ENCODE measurements at regions not wholly inside any gene's neighbourhood (a gene's known extent, or its start where the extent isn't known, plus 50 kb on each side); places are given as distances from the start of the nearest gene placed in this dataset.
"Not testable (repeated sequence)": the region's sequence is repeated elsewhere in the genome, so short reads cannot be mapped to it uniquely, and the experiment has no call there.

- not testable (repeated sequence) for DNase-seq (ENCODE audit: low spot score)
These were observed 187.2 kb downstream of the LMLN start for GRCh38 chr3:198147213-198147612.

- DNase-seq (ENCODE audit: low spot score) = not testable (repeated sequence)
These were observed 188.0 kb downstream of the LMLN start for GRCh38 chr3:198147993-198148392.

- DNase-seq (ENCODE audit: low spot score) = not testable (repeated sequence)
These were observed 189.9 kb downstream of the LMLN start for GRCh38 chr3:198149904-198150303.

- DNase-seq (ENCODE audit: low spot score) = not testable (repeated sequence)
These were observed 191.8 kb downstream of the LMLN start for GRCh38 chr3:198151867-198152266.

- not testable (repeated sequence) for DNase-seq (ENCODE audit: low spot score)
These were observed 195.8 kb downstream of the LMLN start for GRCh38 chr3:198155771-198156170.

- DNase-seq (ENCODE audit: low spot score) = not testable (repeated sequence)
These were observed 197.3 kb downstream of the LMLN start for GRCh38 chr3:198157231-198157868.

GRCh38 chr3:198158007-198158406 lies 198.0 kb downstream of the LMLN start:
- not testable (repeated sequence) for DNase-seq (ENCODE audit: low spot score)

GRCh38 chr3:198167339-198168039 lies 207.5 kb downstream of the LMLN start:
- DNase-seq (ENCODE audit: low spot score) = peak; percentile 93

- not testable (repeated sequence) for DNase-seq (ENCODE audit: low spot score)
These were observed 210.8 kb downstream of the LMLN start for GRCh38 chr3:198170781-198171180.

- not testable (repeated sequence) for DNase-seq (ENCODE audit: low spot score)
These were observed 213.1 kb downstream of the LMLN start for GRCh38 chr3:198173080-198173479.

GRCh38 chr3:198173929-198174574 lies 214.0 kb downstream of the LMLN start:
- DNase-seq (ENCODE audit: low spot score) = not testable (repeated sequence)

Data from mesenteric fat pad (tissue), 1 donor.